Adrenal gland (tissue), 5 donors: ENCODE measurements at regions not wholly inside any gene's neighbourhood (a gene's known extent, or its start where the extent isn't known, plus 50 kb on each side); places are given as distances from the start of the nearest gene placed in this dataset.
"Not testable (repeated sequence)": the region's sequence is repeated elsewhere in the genome, so short reads cannot be mapped to it uniquely, and the experiment has no call there.

Source experiments
- POLR2A ChIP-seq, 2 donors: fragments of 450-650 bp; IDR thresholded peaks; one replicate each; pipeline ENCODE4 v1.6.1; 2017; ENCODE audit warnings: antibody characterized with exemption in 2 of 2, mild to moderate bottlenecking in 2 of 2, moderate library complexity in 1 of 2
- TF ChIP-seq, protein P1 (sequence below), 6 experiments: fragments of 450-650 bp in 4 of 6; fragments of 200-600 bp in 2 of 6; sonication (generic) in 1 of 6; IDR thresholded peaks; 1 replicate in 5 of 6; 2 replicates in 1 of 6; pipeline versions ENCODE4 v1.5.1 to v1.8.0; 2016 to 2021; ENCODE audit warnings: antibody characterized with exemption in 6 of 6, mild to moderate bottlenecking in 2 of 6, moderate library complexity in 1 of 6
- donor health status: DM: no; HTN: no; CAD: no.

DNA sequence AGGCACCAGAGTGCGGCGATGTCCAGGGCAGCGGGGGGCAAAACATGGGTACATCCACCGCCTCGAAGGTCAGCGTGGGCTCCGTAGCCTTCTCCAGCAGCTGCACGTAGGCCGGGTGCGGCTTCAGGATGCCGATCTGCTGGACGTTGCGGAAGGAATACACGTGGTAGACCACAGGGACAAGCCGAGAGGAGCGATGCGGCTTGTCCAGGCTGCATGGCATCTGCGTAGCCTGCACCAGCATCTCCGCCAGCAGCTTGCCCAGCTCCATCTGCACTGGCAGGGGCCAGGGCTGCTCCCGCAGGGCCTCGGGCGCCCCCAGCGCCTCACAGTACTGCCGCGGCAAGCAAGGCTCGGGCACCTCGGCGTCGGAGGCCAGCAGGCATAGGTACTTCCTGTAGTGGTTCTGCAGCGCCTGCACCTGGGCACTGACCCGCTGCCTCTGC, 73.6 kb upstream of the MED13 start:
- TF ChIP-seq, protein P1, sequence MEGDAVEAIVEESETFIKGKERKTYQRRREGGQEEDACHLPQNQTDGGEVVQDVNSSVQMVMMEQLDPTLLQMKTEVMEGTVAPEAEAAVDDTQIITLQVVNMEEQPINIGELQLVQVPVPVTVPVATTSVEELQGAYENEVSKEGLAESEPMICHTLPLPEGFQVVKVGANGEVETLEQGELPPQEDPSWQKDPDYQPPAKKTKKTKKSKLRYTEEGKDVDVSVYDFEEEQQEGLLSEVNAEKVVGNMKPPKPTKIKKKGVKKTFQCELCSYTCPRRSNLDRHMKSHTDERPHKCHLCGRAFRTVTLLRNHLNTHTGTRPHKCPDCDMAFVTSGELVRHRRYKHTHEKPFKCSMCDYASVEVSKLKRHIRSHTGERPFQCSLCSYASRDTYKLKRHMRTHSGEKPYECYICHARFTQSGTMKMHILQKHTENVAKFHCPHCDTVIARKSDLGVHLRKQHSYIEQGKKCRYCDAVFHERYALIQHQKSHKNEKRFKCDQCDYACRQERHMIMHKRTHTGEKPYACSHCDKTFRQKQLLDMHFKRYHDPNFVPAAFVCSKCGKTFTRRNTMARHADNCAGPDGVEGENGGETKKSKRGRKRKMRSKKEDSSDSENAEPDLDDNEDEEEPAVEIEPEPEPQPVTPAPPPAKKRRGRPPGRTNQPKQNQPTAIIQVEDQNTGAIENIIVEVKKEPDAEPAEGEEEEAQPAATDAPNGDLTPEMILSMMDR (IDR thresholded peaks at IDR 0.05): not testable (repeated sequence)
- not testable (repeated sequence) for TF ChIP-seq POLR2A (IDR thresholded peaks at IDR 0.05)
